Iris pigment epithelial cell (primary cell): ENCODE measurements at regions not wholly inside any gene's neighbourhood (a gene's known extent, or its start where the extent isn't known, plus 50 kb on each side); places are given as distances from the start of the nearest gene placed in this dataset.

Experiments
- DNase-seq: peaks from one replicate; pipeline ENCODE4 v3.0.0-alpha.2; 2011; ENCODE audit warnings: low read depth

- DNase-seq, result no peak
Measured at GRCh38 chr19:31601855-31602254, 252.6 kb upstream of the TSHZ3 start.

GRCh38 chr19:31602548-31602947 is 253.3 kb upstream of the TSHZ3 start:
- DNase-seq, result no peak

DNA sequence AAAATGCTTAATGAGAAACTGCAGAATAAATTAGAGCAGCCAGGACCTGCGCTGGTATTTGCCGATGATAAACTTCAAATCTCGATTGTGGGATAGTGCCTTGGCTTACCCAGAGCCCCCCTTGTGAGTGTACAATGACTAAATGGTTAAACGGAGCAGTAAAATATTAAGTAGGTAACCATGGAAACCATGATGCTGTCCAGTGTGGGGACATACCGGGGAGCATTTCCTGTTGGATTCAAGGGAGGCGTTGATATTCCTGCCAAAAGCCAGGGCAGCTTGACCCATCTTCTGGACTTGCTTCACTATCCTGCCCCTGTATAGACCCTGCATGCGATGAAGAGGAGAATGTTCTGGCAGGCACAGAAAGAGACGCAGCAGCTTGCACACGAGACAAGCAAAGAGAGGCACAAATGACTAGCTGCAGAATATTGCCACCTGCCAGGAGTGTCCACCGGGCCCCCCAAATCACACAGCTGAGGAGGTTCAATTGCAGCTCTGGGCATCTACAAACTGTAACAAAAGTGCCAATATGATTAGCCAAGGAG is 255.3 kb upstream of the TSHZ3 start:
- DNase-seq, result no peak

- no peak for DNase-seq
Measured at GRCh38 chr19:31610018-31610417, 260.8 kb upstream of the TSHZ3 start.

- no peak for DNase-seq
Measured at GRCh38 chr19:31611046-31611877, 262.0 kb upstream of the TSHZ3 start.

- no peak for DNase-seq
Measured at GRCh38 chr19:31612873-31613272, 263.6 kb upstream of the TSHZ3 start.

GRCh38 chr19:31613683-31614219 is 264.5 kb upstream of the TSHZ3 start:
- DNase-seq, result no peak

DNA sequence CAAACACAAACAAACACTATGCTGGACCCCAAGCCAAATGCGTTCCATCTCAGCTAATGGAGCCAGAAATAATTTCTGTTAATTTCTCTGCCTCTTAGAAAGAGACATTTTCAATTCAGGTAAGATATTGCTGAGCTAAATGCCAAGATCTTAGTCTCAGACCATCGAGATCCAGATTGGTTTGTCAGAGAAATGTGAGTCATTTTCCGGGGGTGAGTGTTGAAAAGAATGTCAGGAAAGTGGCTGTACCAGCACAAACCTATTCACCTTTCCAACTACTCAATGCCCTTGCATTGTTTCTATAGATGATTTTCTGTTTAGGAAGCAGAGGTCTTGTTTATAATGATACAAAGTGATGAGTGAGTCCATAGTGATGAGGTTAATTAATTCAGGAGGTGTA is 266.8 kb upstream of the TSHZ3 start:
- DNase-seq, result no peak

DNA sequence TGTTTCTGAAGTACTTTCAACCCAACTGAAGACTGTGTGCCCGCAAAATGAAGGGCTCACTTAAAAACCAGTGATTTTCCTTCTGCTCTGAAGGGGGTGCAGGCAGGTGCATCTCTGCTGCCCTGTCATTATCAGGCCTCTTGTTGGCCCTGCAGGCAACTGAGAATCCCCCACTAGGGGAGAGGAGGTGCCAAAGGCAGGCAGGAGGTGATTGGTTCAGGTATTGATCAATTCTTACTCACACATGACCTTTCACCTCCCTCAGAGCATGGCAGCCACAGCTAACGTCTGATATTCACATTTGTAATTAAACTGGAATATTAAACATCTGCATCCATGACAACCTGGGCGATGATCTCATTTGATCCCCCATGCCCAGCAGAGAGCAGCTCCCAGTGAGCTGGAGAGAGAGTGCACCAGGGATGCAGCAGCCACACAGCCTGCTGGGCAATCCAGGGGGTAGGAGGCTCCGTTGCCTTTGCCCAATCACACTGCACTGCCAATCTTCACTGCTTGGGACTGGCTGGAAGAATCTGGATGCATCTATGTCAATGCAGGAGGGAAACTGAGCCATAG is 267.9 kb upstream of the TSHZ3 start:
- DNase-seq, result no peak

GRCh38 chr19:31625056-31625455 is 275.8 kb upstream of the TSHZ3 start:
- DNase-seq, result no peak

DNA sequence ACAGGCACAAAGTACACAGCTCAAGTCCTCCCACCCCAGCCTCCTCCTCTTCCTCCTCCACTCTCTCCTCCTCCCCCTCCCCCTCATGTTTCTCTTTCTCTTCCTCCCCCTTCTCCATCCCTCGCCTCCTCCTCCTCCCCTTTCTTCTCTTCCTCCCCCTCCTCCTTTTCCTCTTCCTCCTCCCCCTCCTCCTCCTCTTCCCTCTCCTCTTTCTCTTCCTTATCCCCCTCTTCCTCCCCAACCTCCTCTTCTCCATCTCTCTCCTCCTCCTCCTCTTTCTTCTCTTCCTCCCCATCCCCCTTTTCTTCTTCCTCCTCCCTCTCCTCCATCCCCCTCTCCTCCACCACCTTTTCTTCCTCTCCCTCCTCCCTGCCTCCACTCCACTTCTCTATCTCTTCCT is 276.3 kb upstream of the TSHZ3 start:
- no peak for DNase-seq

GRCh38 chr19:31626941-31627340 is 277.7 kb upstream of the TSHZ3 start:
- no peak for DNase-seq

DNA sequence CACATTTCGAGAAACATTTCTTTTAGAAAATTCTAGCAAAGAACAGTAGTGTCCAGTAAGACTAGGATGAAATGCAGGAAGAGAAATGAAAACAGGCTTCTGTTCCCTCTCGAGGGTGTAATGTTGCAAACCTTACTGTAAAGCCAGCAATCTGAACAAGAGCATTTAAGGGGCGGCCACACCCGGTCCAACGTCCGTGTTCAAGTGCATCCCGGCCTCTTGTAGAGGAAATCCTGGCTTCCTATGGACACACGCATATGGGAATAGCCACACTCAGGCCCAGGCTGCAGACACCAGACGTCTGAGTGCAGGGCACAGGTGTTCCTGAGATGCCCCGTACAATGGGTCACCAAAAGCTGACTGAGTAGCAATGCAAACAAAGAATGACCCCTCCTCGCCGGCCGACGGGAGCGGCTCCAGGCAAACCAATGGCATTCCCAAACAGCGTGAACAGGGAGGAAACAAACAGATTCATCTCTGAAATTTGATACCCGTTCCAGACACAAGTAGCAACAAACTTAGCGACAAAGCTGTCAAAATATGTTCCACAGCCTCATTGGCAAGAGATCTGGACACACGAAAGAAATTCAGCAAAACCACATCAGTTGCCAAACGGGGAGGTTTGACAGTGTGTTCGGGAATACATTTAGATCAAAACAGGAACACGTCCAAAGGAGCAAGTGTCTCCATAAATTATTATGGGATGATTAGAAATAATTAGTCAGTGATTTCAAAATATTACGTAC is 278.6 kb upstream of the TSHZ3 start:
- DNase-seq, result no peak

GRCh38 chr19:31629579-31630363 is 280.5 kb upstream of the TSHZ3 start:
- DNase-seq, result no peak

DNA sequence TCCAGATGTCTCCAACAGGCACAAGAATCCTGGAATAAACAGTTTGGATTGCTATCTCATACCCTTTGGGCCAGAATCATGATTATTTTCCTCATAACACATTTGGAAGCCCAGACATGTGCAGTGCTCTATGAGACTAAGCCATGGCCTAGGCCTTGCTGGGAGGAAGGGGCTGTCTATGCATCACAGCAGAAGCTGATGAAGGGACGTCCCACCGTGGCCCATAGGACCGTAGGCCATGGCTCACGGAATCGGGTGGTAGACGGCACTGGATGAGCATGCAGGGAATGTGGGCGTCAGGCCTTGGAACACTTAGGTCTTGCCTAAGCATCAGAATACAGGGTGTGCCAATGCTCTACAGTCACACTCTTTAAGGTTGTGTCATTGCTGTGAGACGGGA is 283.8 kb upstream of the TSHZ3 start:
- DNase-seq, result no peak

GRCh38 chr19:31639306-31639705 is 290.1 kb upstream of the TSHZ3 start:
- no peak for DNase-seq

GRCh38 chr19:31641591-31641990 is 292.4 kb upstream of the TSHZ3 start:
- DNase-seq, result no peak

DNA sequence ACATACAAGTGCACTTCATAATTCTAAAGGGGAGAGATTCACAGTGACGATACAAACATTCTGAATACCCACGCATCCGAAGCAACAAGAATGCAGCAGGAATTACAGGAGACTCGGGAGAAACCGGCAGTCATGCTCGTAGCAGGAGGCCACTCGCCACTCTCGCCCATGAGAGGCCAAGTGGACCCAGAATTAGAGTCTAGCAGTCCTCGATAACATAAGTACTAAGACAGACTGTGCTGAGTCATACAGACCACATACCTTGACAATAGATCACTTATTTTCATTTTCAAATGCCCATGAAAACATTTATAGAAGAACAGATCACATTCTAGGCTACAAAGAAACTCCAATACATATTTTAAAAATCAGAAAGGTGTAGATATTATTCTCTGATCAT is 299.1 kb upstream of the TSHZ3 start:
- peak; percentile 1 for DNase-seq

DNA sequence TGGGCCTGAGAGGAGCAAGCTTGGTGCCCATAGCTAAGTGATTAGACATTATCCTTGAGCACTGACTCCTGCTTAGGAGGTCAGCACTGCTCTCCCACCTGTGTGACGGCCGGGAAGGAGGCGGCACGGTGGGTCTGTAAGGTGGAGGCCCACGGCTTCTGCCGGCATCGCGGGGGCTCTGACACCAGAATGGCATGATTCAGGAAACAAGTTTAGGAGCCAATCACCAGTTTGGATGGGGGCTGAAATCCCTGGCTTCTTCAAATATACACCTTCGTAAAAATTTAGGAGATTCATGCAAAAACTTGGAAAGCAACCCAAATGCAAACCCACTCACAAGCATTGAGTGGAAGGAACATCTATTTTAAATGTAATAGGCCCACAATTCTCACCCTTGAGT is 307.3 kb upstream of the TSHZ3 start:
- DNase-seq, result no peak

- DNase-seq, result no peak
Measured at GRCh38 chr19:31658993-31659896, 310.0 kb upstream of the TSHZ3 start.

- DNase-seq, result no peak
Measured at GRCh38 chr19:31659897-31660210, 310.6 kb upstream of the TSHZ3 start.
